DOHH2 (cell line): ENCODE measurements at regions not wholly inside any gene's neighbourhood (a gene's known extent, or its start where the extent isn't known, plus 50 kb on each side); places are given as distances from the start of the nearest gene placed in this dataset.

Experiments used
- H3F3A ChIP-seq: fragments of 200-600 bp; sonication (generic), shearing (Covaris generic); 2 replicates; pipeline ENCODE4 v1.6.0; 2016; ENCODE audit warnings: antibody characterized with exemption, mild to moderate bottlenecking; ENCODE audit not compliant: control insufficient read depth, insufficient read depth
- H3K27ac ChIP-seq: fragments of 200-600 bp; sonication (generic); 2 replicates; pipeline ENCODE4 v1.5.1; 2014; ENCODE audit warnings: low read depth, mild to moderate bottlenecking, low read length, moderate library complexity
- H3K27me3 ChIP-seq: fragments of 200-600 bp; sonication (generic); 2 replicates; pipeline ENCODE4 v1.6.1; 2014; ENCODE audit warnings: mild to moderate bottlenecking, low read length, mixed read lengths; ENCODE audit not compliant: control insufficient read depth
- H3K36me3 ChIP-seq: fragments of 200-600 bp; sonication (generic); 2 replicates; pipeline ENCODE4 v1.6.1; 2014; ENCODE audit warnings: mild to moderate bottlenecking, low read length, moderate library complexity, mixed read lengths; ENCODE audit not compliant: control insufficient read depth
- H3K4me1 ChIP-seq: fragments of 200-600 bp; sonication (generic); 2 replicates; pipeline ENCODE4 v1.6.1; 2014; ENCODE audit warnings: mild to moderate bottlenecking, low read length, mixed read lengths; ENCODE audit not compliant: control insufficient read depth
- H3K4me2 ChIP-seq: fragments of 200-600 bp; sonication (generic); 2 replicates; pipeline ENCODE4 v1.6.0; 2014; ENCODE audit warnings: mild to moderate bottlenecking, low read length, moderate library complexity
- H3K4me3 ChIP-seq: fragments of 200-600 bp; sonication (generic); 2 replicates; pipeline ENCODE4 v1.5.1; 2014; ENCODE audit warnings: mild to moderate bottlenecking, low read length, mixed read lengths
- H3K79me2 ChIP-seq: fragments of 200-600 bp; sonication (generic); 2 replicates; pipeline ENCODE4 v1.6.1; 2014; ENCODE audit warnings: mild to moderate bottlenecking, low read length, mixed read lengths; ENCODE audit not compliant: control insufficient read depth
- H3K9me2 ChIP-seq: fragments of 200-600 bp; sonication (generic); replicated peaks from 2 replicates; pipeline ENCODE4 v1.6.1; 2014; ENCODE audit warnings: mild to moderate bottlenecking, low read length, mixed read lengths; ENCODE audit not compliant: control insufficient read depth
- H3K9me3 ChIP-seq: fragments of 200-600 bp; sonication (generic); 2 replicates; pipeline ENCODE4 v1.6.1; 2014; ENCODE audit warnings: antibody characterized with exemption, low read length, mixed read lengths; ENCODE audit not compliant: control insufficient read depth, insufficient read depth
- H4K20me1 ChIP-seq: fragments of 200-600 bp; sonication (generic); 2 replicates; pipeline ENCODE4 v1.6.0; 2014; ENCODE audit warnings: low read depth, mild to moderate bottlenecking, antibody characterized with exemption, low read length, moderate library complexity; ENCODE audit not compliant: control insufficient read depth, insufficient read depth
- EZH2phosphoT487 ChIP-seq: fragments of 200-600 bp; sonication (generic); IDR thresholded peaks from 2 replicates; pipeline ENCODE4 v1.6.1; 2017; ENCODE audit warnings: borderline replicate concordance, mild to moderate bottlenecking, antibody characterized with exemption, low read length, moderate library complexity, mixed read lengths
- TF ChIP-seq, protein P1 (sequence below): fragments of 200-600 bp; sonication (generic); IDR thresholded peaks from one replicate; pipeline ENCODE4 v1.5.1; 2014; ENCODE audit warnings: antibody characterized with exemption, mild to moderate bottlenecking, low read depth, low read length; ENCODE audit not compliant: poor library complexity, severe bottlenecking

DNA sequence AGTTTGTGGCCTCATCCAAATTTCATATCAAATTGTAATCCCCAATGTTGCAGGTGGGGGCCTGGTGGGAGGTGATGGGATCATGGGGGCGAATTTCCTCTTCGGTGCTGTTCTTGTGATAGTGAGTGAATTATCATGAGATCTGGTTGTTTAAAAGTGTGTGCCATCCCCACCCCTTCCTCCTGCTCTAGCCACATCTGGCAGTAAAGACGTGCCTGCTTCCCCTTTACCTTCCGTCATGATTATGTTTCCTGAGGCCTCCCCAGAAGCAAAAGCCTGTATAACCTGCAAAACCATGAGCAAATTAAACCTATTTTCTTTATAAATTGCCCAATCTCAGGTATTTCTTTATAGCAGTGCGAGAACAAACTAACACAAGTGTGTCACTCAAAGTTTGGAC is 71.0 kb upstream of the MOCS2 start:
- Histone ChIP-seq H3K79me2 (no peaks in the 10 kb centered on the region), H3K27me3 (no peaks in the 10 kb centered on the region), H3K4me1 (no peaks in the 10 kb centered on the region), H3K27ac (no peak overlapping the region), H3K9me3 (no peaks in the 10 kb centered on the region), H3K9me2 (no peaks in the 10 kb centered on the region), H4K20me1 (no peaks in the 10 kb centered on the region), H3K4me3 (no peak overlapping the region), H3F3A (no peaks in the 10 kb centered on the region), H3K36me3 (no peaks in the 10 kb centered on the region), H3K4me2 (no peak overlapping the region)
- no peak for TF ChIP-seq EZH2phosphoT487
- TF ChIP-seq, protein P1, sequence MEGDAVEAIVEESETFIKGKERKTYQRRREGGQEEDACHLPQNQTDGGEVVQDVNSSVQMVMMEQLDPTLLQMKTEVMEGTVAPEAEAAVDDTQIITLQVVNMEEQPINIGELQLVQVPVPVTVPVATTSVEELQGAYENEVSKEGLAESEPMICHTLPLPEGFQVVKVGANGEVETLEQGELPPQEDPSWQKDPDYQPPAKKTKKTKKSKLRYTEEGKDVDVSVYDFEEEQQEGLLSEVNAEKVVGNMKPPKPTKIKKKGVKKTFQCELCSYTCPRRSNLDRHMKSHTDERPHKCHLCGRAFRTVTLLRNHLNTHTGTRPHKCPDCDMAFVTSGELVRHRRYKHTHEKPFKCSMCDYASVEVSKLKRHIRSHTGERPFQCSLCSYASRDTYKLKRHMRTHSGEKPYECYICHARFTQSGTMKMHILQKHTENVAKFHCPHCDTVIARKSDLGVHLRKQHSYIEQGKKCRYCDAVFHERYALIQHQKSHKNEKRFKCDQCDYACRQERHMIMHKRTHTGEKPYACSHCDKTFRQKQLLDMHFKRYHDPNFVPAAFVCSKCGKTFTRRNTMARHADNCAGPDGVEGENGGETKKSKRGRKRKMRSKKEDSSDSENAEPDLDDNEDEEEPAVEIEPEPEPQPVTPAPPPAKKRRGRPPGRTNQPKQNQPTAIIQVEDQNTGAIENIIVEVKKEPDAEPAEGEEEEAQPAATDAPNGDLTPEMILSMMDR = no peak

DNA sequence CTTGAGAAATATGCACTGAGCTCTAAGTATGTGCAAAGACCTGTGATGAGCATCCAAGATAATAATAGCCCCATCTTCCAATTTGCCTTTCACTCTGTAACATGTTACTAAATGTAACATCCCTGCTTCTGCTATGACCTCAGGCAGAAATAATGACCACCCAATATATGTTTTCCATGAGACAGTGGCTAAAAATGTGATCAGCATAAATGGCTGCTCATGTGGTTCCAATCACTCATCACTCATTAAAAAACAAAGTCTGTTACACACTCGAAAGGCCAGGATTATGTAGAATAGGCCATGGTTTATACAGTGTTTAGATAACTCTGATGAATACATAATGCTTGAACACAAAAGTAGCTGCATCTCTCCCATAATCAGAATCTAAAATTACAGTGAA is 71.4 kb upstream of the MOCS2 start:
- no peaks in the 10 kb centered on the region for H3K36me3 ChIP-seq

DNA sequence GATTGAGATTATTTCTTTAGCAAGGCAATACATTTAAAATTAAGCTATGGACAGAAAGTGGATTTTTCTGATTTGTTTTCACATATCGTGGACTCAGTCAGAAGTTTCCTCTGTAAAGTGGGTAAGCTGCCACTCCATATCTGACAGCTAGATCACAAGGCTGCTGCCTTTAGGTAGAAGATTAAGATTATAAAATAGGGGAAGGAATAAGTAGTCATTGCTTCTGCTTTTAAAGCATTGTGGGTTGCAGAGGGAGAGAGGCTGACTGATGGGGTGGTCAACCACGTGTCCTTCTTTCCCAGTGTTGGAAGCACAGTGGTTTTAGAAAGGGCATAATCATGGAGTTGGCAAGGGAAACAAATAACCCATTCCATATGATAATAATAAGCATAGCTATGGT is 74.3 kb upstream of the MOCS2 start:
- no peaks in the 10 kb centered on the region for H3F3A ChIP-seq
- H3K27ac ChIP-seq = no peak overlapping the region
- H3K27me3 ChIP-seq = no peaks in the 10 kb centered on the region
- no peaks in the 10 kb centered on the region for H3K36me3 ChIP-seq
- H4K20me1 ChIP-seq = no peaks in the 10 kb centered on the region
- TF ChIP-seq, protein P1 = no peak
- TF ChIP-seq EZH2phosphoT487 = no peak
- no peak overlapping the region for H3K4me2 ChIP-seq
- H3K79me2 ChIP-seq = no peaks in the 10 kb centered on the region
- no peaks in the 10 kb centered on the region for H3K9me3 ChIP-seq
- H3K9me2 ChIP-seq = no peaks in the 10 kb centered on the region
- H3K4me1 ChIP-seq = no peaks in the 10 kb centered on the region
- H3K4me3 ChIP-seq = no peak overlapping the region

More for the DNA sequence above, 71.4 kb upstream of the MOCS2 start:
- no peak for TF ChIP-seq EZH2phosphoT487
- TF ChIP-seq, protein P1 = no peak
- Histone ChIP-seq H3K9me3 (no peaks in the 10 kb centered on the region), H3K4me1 (no peaks in the 10 kb centered on the region), H3K9me2 (no peaks in the 10 kb centered on the region), H3K27me3 (no peaks in the 10 kb centered on the region), H3K27ac (no peak overlapping the region), H3K4me3 (no peak overlapping the region), H4K20me1 (no peaks in the 10 kb centered on the region), H3F3A (no peaks in the 10 kb centered on the region), H3K4me2 (no peak overlapping the region), H3K79me2 (no peaks in the 10 kb centered on the region)

DNA sequence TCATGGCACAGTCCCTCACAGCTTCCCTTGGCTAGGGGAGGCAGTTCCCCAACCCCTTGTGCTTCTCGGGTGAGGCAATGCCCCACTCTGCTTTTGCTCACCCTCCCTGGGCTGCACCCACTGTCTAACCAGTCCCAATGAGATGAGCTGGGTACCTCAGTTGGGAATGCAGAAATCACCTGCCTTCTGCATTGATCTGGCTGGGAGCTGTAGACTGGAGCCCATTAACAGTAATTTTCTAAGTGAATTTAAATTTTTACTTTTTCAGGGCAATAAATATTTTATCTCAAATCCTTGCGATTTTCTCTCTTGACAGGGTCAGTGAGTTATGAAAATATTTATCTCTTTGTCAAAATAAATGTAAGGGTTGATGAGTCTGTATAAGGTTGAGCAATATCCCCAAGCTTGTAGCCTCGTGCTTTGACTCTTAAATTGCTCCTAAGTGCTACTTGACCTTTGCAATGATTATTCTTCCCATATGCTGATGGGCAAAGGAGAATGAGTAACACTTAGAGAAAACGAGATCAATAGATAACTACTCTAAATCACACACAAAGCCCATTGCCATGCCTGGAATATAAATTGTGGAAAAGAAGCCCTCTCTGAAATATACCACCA is 82.1 kb upstream of the MOCS2 start:
- no peaks in the 10 kb centered on the region for H3K27me3 ChIP-seq
- no peaks in the 10 kb centered on the region for H3K9me2 ChIP-seq
- no peak overlapping the region for H3K4me2 ChIP-seq
- H3K36me3 ChIP-seq = no peaks in the 10 kb centered on the region
- H3K79me2 ChIP-seq = no peaks in the 10 kb centered on the region
- no peak for TF ChIP-seq EZH2phosphoT487
- TF ChIP-seq, protein P1 = no peak
- no peaks in the 10 kb centered on the region for H3F3A ChIP-seq
- no peaks in the 10 kb centered on the region for H3K9me3 ChIP-seq
- no peaks in the 10 kb centered on the region for H4K20me1 ChIP-seq
- no peak overlapping the region for H3K4me3 ChIP-seq
- H3K4me1 ChIP-seq = no peaks in the 10 kb centered on the region
- H3K27ac ChIP-seq = no peak overlapping the region
